Tibial artery (tissue), 4 donors: ENCODE measurements at regions not wholly inside any gene's neighbourhood (a gene's known extent, or its start where the extent isn't known, plus 50 kb on each side); places are given as distances from the start of the nearest gene placed in this dataset.

Source experiments
- DNase-seq, 2 donors: peaks; one replicate each; pipeline ENCODE4 v3.0.0-alpha.2; 2019
- H3K27ac ChIP-seq, 2 donors: fragments of 200-600 bp; sonication (generic) in 1 of 2; 1 replicate in 1 of 2; 2 replicates in 1 of 2; pipeline ENCODE4 v1.5.1; 2018 to 2019; ENCODE audit warnings: mild to moderate bottlenecking in 1 of 2
- H3K27me3 ChIP-seq, 2 donors: fragments of 200-600 bp; sonication (generic) in 1 of 2; one replicate each; pipeline versions ENCODE4 v1.5.1 to v1.6.0; 2016 to 2019
- H3K36me3 ChIP-seq, 3 donors: fragments of 200-600 bp; sonication (generic) in 2 of 3; one replicate each; pipeline ENCODE4 v1.5.1; 2016 to 2019; ENCODE audit warnings: mild to moderate bottlenecking in 2 of 3
- H3K4me1 ChIP-seq, 4 donors: fragments of 200-600 bp; sonication (generic) in 2 of 4; 1 replicate in 3 of 4; 2 replicates in 1 of 4; pipeline ENCODE4 v1.5.1; 2016 to 2019
- H3K4me3 ChIP-seq, 2 donors: fragments of 200-600 bp; sonication (generic) in 1 of 2; 1 replicate in 1 of 2; 2 replicates in 1 of 2; pipeline ENCODE4 v1.5.1; 2018 to 2019; ENCODE audit warnings: mild to moderate bottlenecking in 2 of 2
- H3K9me3 ChIP-seq, 3 donors: fragments of 200-600 bp; sonication (generic) in 1 of 3; one replicate each; pipeline ENCODE4 v1.5.1; 2016 to 2019
- intact Hi-C: fragments of 100-400 bp; cut with DNase I; formaldehyde crosslinking; loops from one replicate; pipeline ENCODE4 v1.15.0; 2023; ENCODE audit warnings: low total_unique reads
- TF ChIP-seq, protein P1 (sequence below), 2 experiments: fragments of 200-600 bp in 1 of 2; fragments of 450-650 bp in 1 of 2; IDR thresholded peaks; one replicate each; pipeline ENCODE4 v1.5.1; 2017 to 2019; ENCODE audit warnings: antibody characterized with exemption in 2 of 2, mild to moderate bottlenecking in 1 of 2, moderate library complexity in 1 of 2

- TF ChIP-seq, protein P1, sequence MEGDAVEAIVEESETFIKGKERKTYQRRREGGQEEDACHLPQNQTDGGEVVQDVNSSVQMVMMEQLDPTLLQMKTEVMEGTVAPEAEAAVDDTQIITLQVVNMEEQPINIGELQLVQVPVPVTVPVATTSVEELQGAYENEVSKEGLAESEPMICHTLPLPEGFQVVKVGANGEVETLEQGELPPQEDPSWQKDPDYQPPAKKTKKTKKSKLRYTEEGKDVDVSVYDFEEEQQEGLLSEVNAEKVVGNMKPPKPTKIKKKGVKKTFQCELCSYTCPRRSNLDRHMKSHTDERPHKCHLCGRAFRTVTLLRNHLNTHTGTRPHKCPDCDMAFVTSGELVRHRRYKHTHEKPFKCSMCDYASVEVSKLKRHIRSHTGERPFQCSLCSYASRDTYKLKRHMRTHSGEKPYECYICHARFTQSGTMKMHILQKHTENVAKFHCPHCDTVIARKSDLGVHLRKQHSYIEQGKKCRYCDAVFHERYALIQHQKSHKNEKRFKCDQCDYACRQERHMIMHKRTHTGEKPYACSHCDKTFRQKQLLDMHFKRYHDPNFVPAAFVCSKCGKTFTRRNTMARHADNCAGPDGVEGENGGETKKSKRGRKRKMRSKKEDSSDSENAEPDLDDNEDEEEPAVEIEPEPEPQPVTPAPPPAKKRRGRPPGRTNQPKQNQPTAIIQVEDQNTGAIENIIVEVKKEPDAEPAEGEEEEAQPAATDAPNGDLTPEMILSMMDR (IDR thresholded peaks at IDR 0.05): no peak
- no peaks in the 10 kb centered on the region for H3K9me3 ChIP-seq
- no peaks in the 10 kb centered on the region for H3K27me3 ChIP-seq
- intact Hi-C loops: no loop called here
- H3K4me1 ChIP-seq: no peaks in the 10 kb centered on the region
- no peak overlapping the region for H3K4me3 ChIP-seq
- no peak overlapping the region for H3K27ac ChIP-seq
- H3K36me3 ChIP-seq: no peaks in the 10 kb centered on the region
- DNase-seq: no peak
Measured at GRCh38 chr7:18117482-18117881, 89.8 kb upstream of the PRPS1L1 start.

DNA sequence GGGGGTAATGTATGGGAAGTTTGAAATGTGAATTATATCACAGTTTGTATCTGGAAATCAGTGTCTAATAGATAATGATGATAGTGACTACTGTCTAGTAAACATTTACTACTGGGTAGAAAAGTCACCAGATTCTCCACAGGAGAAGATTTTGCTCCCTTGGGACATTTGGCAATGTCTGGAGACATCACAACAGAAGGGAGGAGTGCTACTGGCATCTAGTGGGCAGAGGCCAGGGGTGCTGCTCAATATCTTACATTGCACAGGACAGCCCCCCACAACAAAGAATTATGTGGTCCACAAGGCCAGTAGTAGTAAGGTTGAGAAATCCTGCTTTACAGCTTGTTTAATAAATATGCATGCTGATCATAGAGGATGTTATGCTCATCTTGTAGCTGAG, 92.3 kb upstream of the PRPS1L1 start:
- Histone ChIP-seq H3K27me3 (no peaks in the 10 kb centered on the region), H3K27ac (no peak overlapping the region), H3K9me3 (no peaks in the 10 kb centered on the region), H3K4me3 (no peak overlapping the region), H3K36me3 (no peaks in the 10 kb centered on the region), H3K4me1 (no peaks in the 10 kb centered on the region)
- no peak for DNase-seq
- intact Hi-C loops: no loop called here
- TF ChIP-seq, protein P1 (IDR thresholded peaks at IDR 0.05): no peak

- H3K36me3 ChIP-seq: no peaks in the 10 kb centered on the region
- no peaks in the 10 kb centered on the region for H3K27me3 ChIP-seq
- no peak overlapping the region for H3K4me3 ChIP-seq
- H3K4me1 ChIP-seq: no peaks in the 10 kb centered on the region
- DNase-seq: no peak
- intact Hi-C loops: no loop called here
- TF ChIP-seq, protein P1 (IDR thresholded peaks at IDR 0.05): no peak
- no peaks in the 10 kb centered on the region for H3K9me3 ChIP-seq
- no peak overlapping the region for H3K27ac ChIP-seq
Measured at GRCh38 chr7:18123508-18124239, 96.0 kb upstream of the PRPS1L1 start.

GRCh38 chr7:18125476-18125875, 97.8 kb upstream of the PRPS1L1 start:
- no peaks in the 10 kb centered on the region for H3K27me3 ChIP-seq
- no peaks in the 10 kb centered on the region for H3K9me3 ChIP-seq
- H3K4me3 ChIP-seq: no peak overlapping the region
- no peak for DNase-seq
- H3K36me3 ChIP-seq: no peaks in the 10 kb centered on the region
- intact Hi-C loops: no loop called here
- TF ChIP-seq, protein P1 (IDR thresholded peaks at IDR 0.05): no peak
- no peaks in the 10 kb centered on the region for H3K4me1 ChIP-seq
- H3K27ac ChIP-seq: no peak overlapping the region

GRCh38 chr7:18126281-18126680, 98.6 kb upstream of the PRPS1L1 start:
- intact Hi-C loops: no loop called here
- Histone ChIP-seq H3K4me1 (no peaks in the 10 kb centered on the region), H3K27ac (no peak overlapping the region), H3K27me3 (no peaks in the 10 kb centered on the region), H3K4me3 (no peak overlapping the region), H3K9me3 (no peaks in the 10 kb centered on the region), H3K36me3 (no peaks in the 10 kb centered on the region)
- TF ChIP-seq, protein P1 (IDR thresholded peaks at IDR 0.05): no peak
- no peak for DNase-seq
